ENCODE measurements at regions not wholly inside any gene's neighbourhood (a gene's known extent, or its start where the extent isn't known, plus 50 kb on each side); places are given as distances from the start of the nearest gene placed in this dataset.
"Not testable (repeated sequence)": the region's sequence is repeated elsewhere in the genome, so short reads cannot be mapped to it uniquely, and the experiment has no call there.

DNA sequence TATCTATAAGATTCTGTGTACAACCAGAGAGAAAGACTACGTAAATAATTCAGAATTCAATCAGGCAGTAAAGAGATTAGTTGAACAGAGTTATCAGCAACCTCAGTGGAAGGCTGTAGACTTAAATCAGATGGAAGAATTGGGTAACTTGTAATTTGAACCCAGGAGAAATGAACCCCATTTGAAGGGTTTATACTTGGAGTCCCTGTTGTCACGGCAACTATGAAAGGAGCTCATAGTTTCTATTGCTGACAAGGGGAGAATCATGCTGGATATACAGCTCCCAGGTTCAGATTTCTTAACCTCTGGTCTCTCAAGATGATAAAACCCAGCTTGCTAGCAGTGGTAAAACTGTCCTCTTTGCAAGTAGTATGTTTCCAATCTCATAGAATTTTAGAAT, 54.4 kb upstream of the BMP4 start:
- DNase-seq (ENCODE audit: low spot score), result no peak

DNA sequence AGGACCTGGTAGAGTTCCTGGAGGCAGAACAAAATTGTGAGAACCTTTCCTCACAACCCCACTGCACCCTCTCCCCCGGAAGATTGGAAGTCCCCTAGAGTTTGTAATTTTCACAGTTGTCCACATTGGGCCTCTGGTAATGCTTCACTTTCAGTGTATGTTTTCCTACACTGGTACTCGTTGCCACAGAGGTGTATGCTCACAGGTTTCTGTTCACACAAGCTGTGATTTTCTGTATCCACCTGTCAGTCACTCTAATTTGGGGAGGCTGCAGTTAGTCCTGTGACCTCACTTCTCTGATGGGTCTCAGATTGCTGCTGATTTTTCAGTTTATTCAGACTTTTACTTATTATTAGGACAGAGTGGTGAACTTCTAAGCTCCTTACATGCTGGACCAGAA, 66.4 kb upstream of the BMP4 start:
- no peak for DNase-seq (ENCODE audit: low spot score)

DNA sequence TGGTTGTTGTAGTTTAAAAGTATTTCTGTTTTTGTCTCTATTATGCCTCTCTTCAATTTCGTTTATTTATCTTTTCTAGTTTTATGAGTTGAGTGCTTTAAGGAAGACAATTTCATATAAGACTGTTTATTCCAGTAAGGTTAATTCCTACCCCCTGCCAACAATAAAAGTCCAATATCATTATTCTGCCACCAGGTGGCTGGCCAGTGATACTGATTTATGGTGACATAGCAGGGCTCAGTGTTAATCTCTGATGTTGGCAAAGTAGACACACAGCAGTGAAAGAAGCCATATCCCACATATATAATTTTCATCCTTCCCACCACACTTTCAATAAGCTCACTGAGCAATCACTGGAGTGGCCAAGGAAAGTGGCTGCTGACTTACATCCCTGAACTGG, 69.0 kb upstream of the BMP4 start:
- DNase-seq (ENCODE audit: low spot score), result no peak

DNA sequence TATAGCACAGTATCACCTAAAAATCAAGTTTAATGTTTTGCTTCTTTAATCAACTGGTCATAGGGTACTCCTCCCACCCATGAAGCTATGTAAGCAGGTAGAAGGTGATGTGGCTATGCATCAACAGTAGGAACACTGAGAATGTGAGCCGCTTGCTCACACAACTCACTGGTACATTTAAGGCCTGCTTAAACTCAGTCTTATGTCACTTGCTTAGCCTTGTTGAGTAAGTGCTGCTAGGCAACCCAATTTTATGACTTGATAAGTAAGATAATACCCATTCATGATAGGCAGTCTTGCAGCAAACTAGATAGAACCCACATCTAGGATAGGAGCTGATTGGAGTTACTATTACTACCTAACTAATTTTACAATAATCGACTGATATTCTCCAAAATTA, 70.0 kb upstream of the BMP4 start:
- DNase-seq (ENCODE audit: low spot score), result no peak

DNA sequence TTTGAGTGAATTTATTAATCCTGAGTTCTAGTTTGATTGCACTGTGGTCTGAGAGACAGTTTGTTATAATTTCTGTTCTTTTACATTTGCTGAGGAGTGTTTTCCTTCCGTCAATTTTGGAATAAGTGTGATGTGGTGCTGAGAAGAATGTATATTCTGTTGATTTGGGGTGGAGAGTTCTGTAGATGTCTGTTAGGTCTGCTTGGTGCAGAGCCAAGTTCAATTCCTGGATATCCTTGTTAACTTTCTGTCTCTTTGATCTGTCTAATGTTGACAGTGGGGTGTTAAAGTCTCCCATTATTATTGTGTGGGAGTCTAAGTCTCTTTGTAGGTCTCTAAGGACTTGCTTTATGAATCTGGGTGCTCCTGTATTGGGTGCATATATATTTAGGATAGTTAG, 74.4 kb upstream of the BMP4 start:
- DNase-seq (ENCODE audit: low spot score), result not testable (repeated sequence)

DNA sequence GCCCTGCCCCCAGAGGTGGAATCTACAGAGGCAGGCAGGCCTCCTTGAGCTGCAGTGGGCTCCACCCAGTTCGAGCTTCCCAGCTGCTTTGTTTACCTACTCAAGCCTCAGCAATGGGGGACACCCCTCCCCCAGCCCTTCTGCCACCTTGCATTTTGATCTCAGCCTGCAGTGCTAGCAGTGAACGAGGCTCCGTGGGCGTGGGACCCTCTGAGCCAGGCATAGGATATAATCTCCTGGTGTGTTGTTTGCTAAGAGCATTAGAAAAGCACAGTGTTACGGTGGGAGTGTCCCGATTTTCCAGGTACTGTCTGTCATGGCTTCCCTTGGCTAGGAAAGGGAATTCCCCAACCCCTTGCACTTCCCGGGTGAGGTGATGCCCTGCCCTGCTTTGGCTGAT, 76.7 kb upstream of the BMP4 start:
- not testable (repeated sequence) for DNase-seq (ENCODE audit: low spot score)

DNA sequence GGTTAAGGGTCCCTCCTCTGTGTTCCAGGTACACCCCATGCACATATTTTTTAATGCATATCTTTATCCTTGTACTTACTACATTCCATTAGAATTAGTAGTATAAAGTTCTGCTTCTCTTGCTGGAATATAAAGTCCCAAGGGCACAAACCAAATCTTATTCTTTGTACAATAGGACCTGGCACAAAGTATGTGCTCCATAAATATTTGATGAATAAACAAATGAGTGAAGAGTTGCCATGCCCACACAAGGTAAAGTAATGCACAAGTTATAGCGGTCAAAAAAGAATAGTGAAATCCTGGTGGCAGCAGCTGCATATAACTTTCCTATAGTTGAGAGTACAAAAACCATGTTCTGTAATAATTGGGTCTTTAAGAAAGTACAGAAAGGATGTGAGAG, 82.1 kb upstream of the BMP4 start:
- DNase-seq (ENCODE audit: low spot score), result no peak

DNA sequence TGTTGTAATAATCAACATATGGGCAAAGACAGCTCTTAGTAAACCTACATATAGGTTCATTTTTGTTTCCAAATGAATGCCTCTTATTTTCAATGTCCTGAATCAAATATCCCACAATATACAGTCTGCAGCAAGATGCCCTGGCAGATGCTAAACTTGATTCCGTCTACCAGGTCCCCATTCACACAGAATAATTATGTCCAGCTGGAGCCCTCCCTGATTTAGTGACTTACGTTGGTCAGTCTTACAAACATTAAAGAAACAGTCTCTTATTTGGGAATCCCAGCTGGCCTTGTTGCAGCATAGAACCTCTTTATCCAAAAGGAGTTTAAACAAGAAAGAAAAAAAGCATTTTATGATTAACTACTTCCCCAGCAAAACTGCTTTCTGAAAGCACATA, 82.7 kb upstream of the BMP4 start:
- DNase-seq (ENCODE audit: low spot score), result no peak

DNA sequence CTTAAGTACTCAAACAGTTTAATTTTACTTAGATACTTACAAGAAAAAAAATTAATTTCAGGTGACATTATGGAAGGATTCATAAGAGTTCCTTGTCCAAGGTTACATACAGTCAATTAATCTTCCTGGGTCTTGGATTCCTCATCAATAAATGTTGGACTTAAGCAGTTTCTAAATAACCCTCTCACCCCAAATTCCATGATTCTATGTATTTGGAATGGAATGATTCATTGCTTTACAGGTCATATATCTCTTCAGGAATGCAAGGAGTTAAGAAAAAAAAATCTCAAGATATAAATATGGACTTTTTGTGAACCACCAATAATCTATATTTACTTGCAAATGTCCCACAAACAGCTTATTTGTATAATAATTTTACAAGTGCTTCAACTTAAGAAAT, 84.2 kb upstream of the BMP4 start:
- DNase-seq (ENCODE audit: low spot score), result no peak

DNA sequence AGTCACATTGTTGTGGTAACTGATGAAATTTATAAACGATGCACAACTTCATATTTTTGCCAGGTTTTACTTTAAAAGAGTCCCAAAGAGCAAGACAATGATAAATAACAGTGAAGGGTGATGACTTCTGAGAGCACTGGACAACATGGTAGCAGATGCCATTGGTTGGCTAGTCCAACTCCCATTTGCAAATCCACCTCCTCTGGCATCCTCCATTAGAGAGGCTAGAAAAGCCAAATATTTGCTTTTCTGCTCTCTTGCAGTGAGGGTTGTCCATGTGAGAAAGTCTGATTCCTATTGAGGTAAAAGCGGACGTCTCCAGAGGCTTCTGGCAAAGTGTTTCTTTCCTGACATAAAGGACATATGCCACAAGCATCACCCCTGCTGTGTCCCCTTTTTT, 89.6 kb upstream of the BMP4 start:
- no peak for DNase-seq (ENCODE audit: low spot score)

DNA sequence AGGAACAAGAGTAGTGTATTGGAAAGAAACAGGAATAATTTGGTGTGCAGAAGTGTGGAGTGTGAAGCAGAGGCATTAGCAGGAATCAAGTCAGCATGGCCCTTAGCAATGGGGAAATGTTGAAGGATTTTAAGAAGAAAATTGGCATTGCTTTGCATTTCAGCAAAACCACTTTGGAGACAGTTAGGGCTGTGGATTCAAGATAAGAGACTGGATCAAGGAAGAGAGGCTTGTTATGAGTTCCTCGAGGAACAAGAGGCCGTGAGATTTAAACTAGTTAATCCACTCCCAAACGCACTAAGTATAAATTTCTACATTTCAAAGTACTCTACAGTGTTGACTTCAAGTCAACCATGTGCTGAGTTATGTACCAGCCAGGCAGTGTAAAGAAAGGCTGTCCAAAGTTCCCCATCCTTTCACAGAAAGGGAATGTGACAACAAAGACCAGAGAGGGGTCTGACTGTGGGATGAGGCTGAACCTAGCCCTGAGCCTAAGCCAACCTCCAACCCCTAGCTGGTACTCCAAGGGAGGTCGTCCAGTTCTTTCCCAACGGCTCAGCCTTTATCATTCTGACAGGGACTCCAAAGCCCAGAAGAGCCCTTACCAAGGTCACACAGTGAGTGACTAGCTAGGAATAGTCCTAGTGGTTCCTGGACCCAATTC, 91.2 kb upstream of the BMP4 start:
- DNase-seq (ENCODE audit: low spot score), result no peak

DNA sequence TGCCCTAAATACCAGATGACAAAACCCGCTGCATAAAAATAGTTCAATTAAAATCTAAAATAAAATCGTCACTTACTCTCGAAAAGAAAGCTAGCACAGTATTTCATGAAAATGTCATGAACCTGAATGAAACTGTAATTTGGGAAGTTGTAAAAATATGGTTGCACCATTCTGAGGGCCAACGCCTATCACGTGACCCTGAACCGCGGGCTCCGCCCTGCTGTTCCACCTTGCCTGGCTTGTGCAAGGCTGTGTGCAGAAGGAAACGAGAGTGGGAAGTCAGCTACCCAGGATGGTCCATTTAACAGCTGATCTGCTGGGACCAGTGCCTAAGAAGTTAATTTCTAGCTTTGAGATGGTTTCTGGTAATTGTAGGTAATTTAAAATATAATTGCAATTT, 91.7 kb upstream of the BMP4 start:
- no peak for DNase-seq (ENCODE audit: low spot score)

DNA sequence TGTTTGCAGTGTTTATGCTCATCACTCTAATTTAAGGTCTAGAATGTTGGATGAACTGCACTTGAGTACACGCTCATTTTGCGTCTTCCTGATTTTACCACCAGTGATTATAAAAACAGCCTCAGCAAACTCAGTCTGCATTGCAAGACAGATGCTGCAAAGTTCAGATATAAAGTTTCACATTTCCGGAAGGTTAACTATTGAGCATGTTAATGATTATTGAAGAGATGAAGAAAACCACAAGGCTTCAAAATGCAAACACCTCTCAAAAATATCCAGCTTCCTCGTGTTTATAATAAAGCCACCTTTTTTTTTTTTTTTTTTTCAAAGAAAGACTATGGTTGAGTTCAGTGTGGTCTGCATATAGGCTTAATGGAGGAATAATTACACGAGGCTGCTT, 92.1 kb upstream of the BMP4 start:
- no peak for DNase-seq (ENCODE audit: low spot score)

DNA sequence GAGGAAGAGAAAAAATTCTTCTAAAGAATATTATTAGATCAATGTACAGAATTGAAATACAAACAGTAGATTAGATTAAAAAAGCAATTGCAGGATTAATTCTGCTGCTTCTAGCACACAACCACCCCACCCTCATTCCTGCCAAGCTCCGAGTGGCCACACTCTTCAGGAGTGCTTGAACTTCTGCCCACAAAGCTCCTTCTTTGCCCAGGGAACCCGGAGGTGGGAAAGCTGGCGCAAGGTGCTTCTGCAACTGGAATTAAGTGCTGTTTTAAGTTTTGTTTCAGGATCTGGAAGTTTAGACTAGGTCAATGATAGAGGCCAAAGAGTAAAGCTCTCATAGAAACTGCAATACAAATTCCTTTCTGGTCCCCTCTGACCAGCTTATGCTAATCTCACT, 94.1 kb upstream of the BMP4 start:
- DNase-seq (ENCODE audit: low spot score), result no peak

DNA sequence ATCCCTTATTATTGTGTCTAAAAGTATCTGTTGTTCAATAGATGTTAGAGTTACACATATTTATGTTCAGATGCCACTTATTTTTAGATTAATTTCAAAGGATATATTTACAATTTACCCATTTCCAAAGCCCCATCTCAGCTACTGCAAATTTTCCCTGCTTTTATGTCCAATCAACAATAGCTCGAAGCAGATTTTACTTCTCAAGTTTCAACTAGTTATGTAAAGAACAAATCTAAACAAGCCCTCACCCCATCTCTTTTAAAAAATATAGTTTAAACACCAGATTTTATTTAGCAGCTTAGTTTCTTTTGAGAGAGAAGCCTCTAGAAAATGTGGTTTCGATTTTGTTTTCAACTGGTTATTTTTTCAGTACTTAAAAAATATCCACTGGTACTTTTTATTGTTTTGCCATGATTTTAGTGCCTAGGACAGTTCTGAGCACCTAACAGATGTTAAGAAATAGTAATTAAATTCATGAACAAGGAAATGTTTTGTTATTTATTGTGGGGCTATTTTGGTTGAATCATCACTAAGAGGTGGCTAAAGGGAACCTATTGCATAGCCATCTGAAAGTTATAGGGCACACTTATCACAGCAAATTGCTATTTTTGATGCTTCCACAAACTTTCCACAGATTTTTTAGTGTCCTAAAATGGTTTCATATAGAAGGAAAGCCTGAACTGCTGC, 96.2 kb upstream of the BMP4 start:
- no peak for DNase-seq (ENCODE audit: low spot score)

DNA sequence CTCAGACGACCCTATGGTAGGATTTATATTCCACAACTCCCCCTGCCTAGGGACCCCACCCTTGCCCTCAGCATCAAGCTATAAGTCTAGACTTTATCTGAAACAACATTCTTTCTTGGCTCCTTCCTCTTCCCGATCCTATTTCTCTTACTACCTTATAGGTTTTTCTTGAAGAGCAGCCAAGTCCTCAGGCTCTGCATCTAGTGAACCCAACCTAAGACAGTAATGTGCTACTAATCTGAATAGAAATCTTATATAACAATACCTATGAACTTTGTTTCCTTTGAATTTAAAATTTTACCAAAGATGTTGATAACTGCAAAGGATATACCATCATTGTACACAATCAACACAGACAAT, 96.7 kb upstream of the BMP4 start:
- no peak for DNase-seq (ENCODE audit: low spot score)

DNA sequence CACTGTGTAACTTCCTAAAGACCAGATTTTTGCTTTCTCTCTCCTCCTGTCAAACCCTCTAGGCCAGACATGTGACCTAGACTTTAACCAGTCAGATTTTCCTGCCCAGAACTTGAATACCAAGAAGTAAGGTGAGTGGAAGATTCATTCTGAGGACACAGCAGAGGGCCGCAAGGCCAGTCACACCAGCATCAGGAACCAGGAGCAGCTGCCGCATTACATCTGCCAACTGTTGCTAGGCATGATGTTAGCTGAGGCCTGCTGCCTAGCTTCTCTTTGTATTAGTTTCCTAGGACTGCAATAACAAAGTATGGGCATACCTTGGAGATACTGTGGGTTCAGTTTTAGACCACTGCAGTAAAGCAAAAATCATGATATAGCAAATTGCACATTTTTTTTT, 101.9 kb upstream of the BMP4 start:
- no peak for DNase-seq (ENCODE audit: low spot score)

DNA sequence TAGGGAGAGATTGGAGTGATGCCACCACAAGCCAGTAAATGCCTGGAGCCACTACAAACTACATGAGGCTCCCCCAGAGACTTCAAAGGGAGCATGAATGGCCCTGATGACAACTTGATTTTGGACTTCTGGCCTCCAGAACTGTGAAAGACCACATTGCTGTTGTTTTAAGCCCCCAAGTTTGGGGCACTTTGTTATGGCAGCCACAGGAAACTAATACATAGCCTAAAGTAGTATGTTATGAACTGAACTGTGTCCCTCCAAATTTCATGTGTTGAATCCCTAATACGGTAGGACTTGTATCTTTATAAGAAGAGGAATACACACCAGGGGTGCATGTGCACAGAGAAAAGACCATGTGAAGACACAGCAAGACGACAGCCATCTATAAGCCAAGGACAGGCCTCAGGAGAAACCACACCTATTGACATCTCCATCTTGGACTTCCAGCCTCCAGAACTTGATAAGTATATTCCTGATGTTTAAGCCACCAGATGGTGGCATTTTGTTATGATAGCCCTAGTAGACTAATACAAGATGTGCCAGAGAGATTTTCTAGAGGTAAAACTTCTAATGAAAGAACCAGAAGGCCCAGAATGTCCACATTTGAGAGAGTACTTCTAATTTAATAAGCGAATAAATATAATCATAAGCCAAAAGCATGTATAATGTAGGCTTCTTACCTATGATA, 127.1 kb upstream of the BMP4 start:
- DNase-seq (ENCODE audit: low spot score), result no peak

DNA sequence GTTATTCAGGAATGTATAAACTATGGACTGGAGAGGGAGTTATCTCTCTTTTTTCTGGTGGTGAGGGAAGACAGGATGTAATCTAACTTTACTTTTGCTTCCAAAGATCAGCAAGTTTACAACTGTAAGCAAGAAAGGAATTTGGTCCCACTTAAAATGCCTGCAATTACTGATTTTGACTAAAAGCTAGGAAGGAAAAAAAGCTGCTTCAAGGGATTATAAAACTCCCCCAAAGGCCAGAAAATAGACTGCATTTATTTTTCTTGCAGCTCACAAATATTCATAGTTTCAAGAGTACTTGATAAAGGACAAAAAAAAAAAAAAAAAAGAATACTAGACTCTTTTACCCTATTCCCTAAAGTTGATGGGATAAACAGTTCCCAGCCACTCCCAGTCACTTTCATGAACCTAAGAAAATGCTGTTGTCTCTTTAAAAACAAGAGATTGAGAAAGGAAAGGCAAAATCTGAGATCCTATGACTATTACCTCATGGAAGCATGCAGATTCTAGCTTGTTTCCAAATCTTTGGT, 128.7 kb upstream of the BMP4 start:
- no peak for DNase-seq (ENCODE audit: low spot score)

DNA sequence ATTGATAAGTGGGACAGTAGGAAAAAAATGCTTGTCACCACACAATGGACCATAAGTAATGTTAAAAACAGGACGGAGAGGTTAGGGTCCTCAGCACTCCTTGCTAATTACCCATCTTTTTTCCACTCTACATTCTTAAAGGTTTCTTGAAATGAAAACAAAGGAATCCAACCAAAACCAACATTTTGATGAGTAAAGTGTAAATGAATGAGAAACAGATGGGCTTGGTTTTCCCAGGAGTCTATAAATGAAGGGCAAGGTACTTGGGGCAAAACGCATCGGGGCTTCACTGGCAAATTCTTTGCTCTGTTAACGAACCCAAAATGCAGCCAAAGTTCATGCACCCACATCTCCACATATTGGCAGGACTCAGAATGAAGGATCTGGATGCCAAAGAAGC, 129.2 kb upstream of the BMP4 start:
- DNase-seq (ENCODE audit: low spot score), result no peak

DNA sequence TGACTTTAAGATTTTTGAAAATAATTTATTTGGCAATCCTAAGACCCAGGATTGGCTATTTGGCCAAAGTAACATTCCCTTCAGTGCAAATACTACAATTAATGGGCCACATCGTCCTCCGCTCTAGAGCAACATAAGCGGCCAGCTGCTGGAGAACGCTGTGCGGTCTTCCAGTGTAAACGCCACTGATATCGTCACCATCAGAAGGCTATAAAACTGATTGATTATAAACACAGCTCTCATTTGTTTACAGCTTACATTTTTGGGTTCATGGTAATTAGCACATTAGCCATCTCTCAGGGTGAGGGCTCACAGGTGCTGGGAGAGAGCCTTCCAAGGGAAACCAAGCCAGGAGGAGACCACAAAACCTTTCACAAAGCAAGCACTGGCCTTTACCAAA, 130.1 kb upstream of the BMP4 start:
- no peak for DNase-seq (ENCODE audit: low spot score)

DNA sequence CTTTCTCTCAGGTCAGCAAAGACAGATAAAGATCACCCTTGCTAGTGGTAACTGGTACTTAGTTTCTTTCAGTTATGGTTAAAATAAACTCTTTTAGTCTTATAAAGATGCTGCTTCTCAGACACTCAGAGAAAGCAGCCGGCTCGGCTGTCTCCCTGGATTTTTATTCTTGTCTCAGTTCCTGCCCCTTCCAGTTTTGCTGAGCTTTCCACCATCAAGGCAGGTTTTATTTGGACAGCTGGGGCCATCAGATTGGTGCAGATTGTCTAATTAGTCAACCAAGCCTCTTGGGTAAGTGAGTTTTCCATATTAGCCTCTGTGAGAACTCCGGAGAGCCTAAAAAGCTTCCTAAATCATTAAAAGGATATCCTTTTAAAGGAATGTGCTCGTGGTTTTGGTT, 130.8 kb upstream of the BMP4 start:
- DNase-seq (ENCODE audit: low spot score), result no peak

DNA sequence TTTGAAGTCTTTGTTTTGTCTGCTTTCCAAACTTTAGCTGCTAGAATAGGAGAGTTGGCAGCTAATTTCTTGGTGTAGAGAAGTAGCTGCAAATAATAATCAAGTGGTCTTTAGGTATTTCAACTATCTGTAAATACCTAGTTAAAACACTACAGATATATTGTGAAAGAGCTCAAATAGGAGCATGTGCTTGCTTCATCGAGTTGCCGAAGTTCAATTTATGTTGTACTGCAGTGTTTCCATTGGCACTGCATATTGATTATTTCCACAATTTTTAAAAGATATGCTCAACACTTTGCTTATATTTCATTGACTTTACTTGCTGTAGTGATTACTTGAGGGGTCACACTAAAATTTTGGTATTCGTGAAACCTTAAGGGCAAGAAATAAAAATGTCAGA, 131.6 kb upstream of the BMP4 start:
- DNase-seq (ENCODE audit: low spot score), result no peak

Data from SK-N-DZ (cell line).